SK-N-SH (cell line): ENCODE measurements at regions not wholly inside any gene's neighbourhood (a gene's known extent, or its start where the extent isn't known, plus 50 kb on each side); places are given as distances from the start of the nearest gene placed in this dataset.

Experiments
- CTCF ChIP-seq: fragments of 200-600 bp; sonication (generic); IDR thresholded peaks from 2 replicates; pipeline ENCODE4 v1.6.1; 2017; ENCODE audit warnings: antibody characterized with exemption, mild to moderate bottlenecking, moderate library complexity
- EP300 ChIP-seq, 2 experiments: IDR thresholded peaks; 2 replicates each; pipeline versions ENCODE4 v1.4.0 to v1.6.1; 2012; ENCODE audit warnings: borderline replicate concordance in 1 of 2, low read depth in 1 of 2, low read length in 1 of 2
- EZH2phosphoT487 ChIP-seq: fragments of 200-600 bp; sonication (generic); IDR thresholded peaks from 2 replicates; pipeline ENCODE4 v1.6.1; 2017; ENCODE audit warnings: low read depth, mixed run types, mild to moderate bottlenecking, antibody characterized with exemption, moderate library complexity, borderline replicate concordance
- MAX ChIP-seq: IDR thresholded peaks from 2 replicates; pipeline ENCODE4 v1.4.0; 2012; ENCODE audit warnings: low read depth
- SMC3 ChIP-seq: IDR thresholded peaks from 2 replicates; pipeline ENCODE4 v1.6.1; 2012; ENCODE audit warnings: low read depth, low read length, improper control_type of control experiment
- USF2 ChIP-seq: fragments of 150-350 bp; IDR thresholded peaks from 2 replicates; pipeline ENCODE4 v1.6.1; 2017; ENCODE audit warnings: antibody characterized with exemption, low read length, low read depth, borderline replicate concordance

GRCh38 chr13:87003265-87003664 is 667.9 kb upstream of the SLITRK5 start:
- no peak for TF ChIP-seq CTCF
- TF ChIP-seq EP300 (IDR thresholded peaks at IDR 0.05; ENCODE audit: borderline replicate concordance in 1 of 2, low read depth in 1 of 2, low read length in 1 of 2), result no peak
- no peak for TF ChIP-seq USF2
- no peak for TF ChIP-seq EZH2phosphoT487
- TF ChIP-seq MAX, result no peak
- TF ChIP-seq SMC3, result no peak
